GM23338 (cell line): ENCODE measurements at regions not wholly inside any gene's neighbourhood (a gene's known extent, or its start where the extent isn't known, plus 50 kb on each side); places are given as distances from the start of the nearest gene placed in this dataset.

Experiments
- ATAC-seq: fragments of 200-7000 bp; cut with Tn5 transposase; 3 replicates; pipeline ENCODE4 v1.9.1; 2020
- DNase-seq: peaks from one replicate; pipeline ENCODE4 v3.0.0-alpha.2; 2015; ENCODE audit warnings: low spot score
- H2AFZ ChIP-seq: fragments of 200-600 bp; sonication (generic); 2 replicates; pipeline ENCODE4 v1.8.0; 2016; ENCODE audit warnings: antibody characterized with exemption, mild to moderate bottlenecking, moderate library complexity
- H3F3A ChIP-seq: fragments of 200-600 bp; sonication (generic); replicated peaks from 2 replicates; pipeline ENCODE4 v1.8.0; 2017; ENCODE audit warnings: antibody characterized with exemption, mixed run types, low read depth
- H3K27ac ChIP-seq: fragments of 200-600 bp; sonication (generic); 2 replicates; pipeline ENCODE4 v1.6.1; 2016; ENCODE audit warnings: low read depth
- H3K27me3 ChIP-seq: fragments of 200-600 bp; sonication (generic); 2 replicates; pipeline ENCODE4 v1.8.0; 2016; ENCODE audit warnings: mild to moderate bottlenecking, mixed run types, moderate library complexity; ENCODE audit not compliant: insufficient read depth
- H3K36me3 ChIP-seq: fragments of 200-600 bp; sonication (generic); 2 replicates; pipeline ENCODE4 v1.8.0; 2016; ENCODE audit warnings: mild to moderate bottlenecking; ENCODE audit not compliant: insufficient read depth
- H3K4me1 ChIP-seq: fragments of 200-600 bp; sonication (generic); 2 replicates; pipeline ENCODE4 v1.8.0; 2016; ENCODE audit warnings: mild to moderate bottlenecking, moderate library complexity; ENCODE audit not compliant: insufficient read depth
- H3K4me2 ChIP-seq: fragments of 200-600 bp; sonication (generic); 2 replicates; pipeline ENCODE4 v1.7.1; 2017; ENCODE audit warnings: mixed run types
- H3K4me3 ChIP-seq: fragments of 200-600 bp; sonication (generic); 2 replicates; pipeline ENCODE4 v1.6.1; 2016; ENCODE audit warnings: mixed run types
- H3K79me2 ChIP-seq: fragments of 200-600 bp; sonication (generic); replicated peaks from 2 replicates; pipeline ENCODE4 v1.8.0; 2017; ENCODE audit warnings: mild to moderate bottlenecking; ENCODE audit not compliant: insufficient read depth
- H3K9me2 ChIP-seq: fragments of 200-600 bp; sonication (generic); 2 replicates; pipeline ENCODE4 v1.8.0; 2017; ENCODE audit not compliant: insufficient read depth
- H4K20me1 ChIP-seq: fragments of 200-600 bp; sonication (generic); replicated peaks from 2 replicates; pipeline ENCODE4 v1.8.0; 2017; ENCODE audit warnings: mild to moderate bottlenecking; ENCODE audit not compliant: insufficient read depth
- H3K27ac Mint-ChIP-seq: 2 replicates; pipeline ENCODE4 v1.8.0; 2020; ENCODE audit warnings: inconsistent platforms, mild to moderate bottlenecking, moderate library complexity, mixed read lengths
- H3K27me3 Mint-ChIP-seq: 3 replicates; pipeline ENCODE4 v1.8.0; 2022; ENCODE audit warnings: low read depth, mild to moderate bottlenecking, moderate library complexity, mixed read lengths, inconsistent platforms; ENCODE audit not compliant: insufficient read depth, poor library complexity
- H3K36me3 Mint-ChIP-seq: 3 replicates; pipeline ENCODE4 v1.8.0; 2021; ENCODE audit warnings: low read depth, mild to moderate bottlenecking, inconsistent platforms, moderate library complexity, mixed read lengths
- H3K4me1 Mint-ChIP-seq: 3 replicates; pipeline ENCODE4 v1.8.0; 2020; ENCODE audit warnings: mild to moderate bottlenecking, inconsistent platforms, mixed read lengths
- H3K4me3 Mint-ChIP-seq: 3 replicates; pipeline ENCODE4 v1.8.0; 2021; ENCODE audit warnings: moderate library complexity, mild to moderate bottlenecking, inconsistent platforms, mixed read lengths
- H3K9me3 Mint-ChIP-seq: 3 replicates; pipeline ENCODE4 v1.8.0; 2020; ENCODE audit warnings: moderate library complexity, mild to moderate bottlenecking, inconsistent platforms, mixed read lengths
- CREB1 ChIP-seq: fragments of 250-450 bp; sonication (Bioruptor Pico); IDR thresholded peaks from 2 replicates; pipeline ENCODE4 v1.5.0; 2020; ENCODE audit warnings: low read depth, mild to moderate bottlenecking, moderate library complexity
- CTCF ChIP-seq, 2 experiments: fragments of 200-600 bp in 1 of 2; sonication (generic) in 1 of 2; conservative IDR thresholded peaks; 2 replicates each; pipeline versions ENCODE4 v1.5.1 to v1.6.1; 2016 to 2017; ENCODE audit warnings: antibody characterized with exemption in 2 of 2, low read depth in 2 of 2, mild to moderate bottlenecking in 2 of 2, moderate library complexity in 1 of 2
- ETS1 ChIP-seq: IDR thresholded peaks from 2 replicates; pipeline ENCODE4 v1.6.1; 2016; ENCODE audit warnings: antibody characterized with exemption
- EZH2 ChIP-seq: fragments of 200-600 bp; sonication (generic); IDR thresholded peaks from one replicate; pipeline ENCODE4 v1.8.0; 2017; ENCODE audit warnings: antibody characterized with exemption, mild to moderate bottlenecking, low read depth; ENCODE audit not compliant: unreplicated experiment
- EZH2phosphoT487 ChIP-seq: fragments of 200-600 bp; sonication (generic); IDR thresholded peaks from one replicate; pipeline ENCODE4 v1.8.1; 2018; ENCODE audit warnings: antibody characterized with exemption; ENCODE audit not compliant: unreplicated experiment
- JUNB ChIP-seq: IDR thresholded peaks from one replicate; pipeline ENCODE4 v1.6.1; 2016; ENCODE audit warnings: antibody characterized with exemption; ENCODE audit not compliant: unreplicated experiment
- NANOG ChIP-seq: IDR thresholded peaks from 2 replicates; pipeline ENCODE4 v1.6.1; 2016; ENCODE audit warnings: antibody characterized with exemption, borderline replicate concordance
- POLR2AphosphoS5 ChIP-seq: IDR thresholded peaks from 2 replicates; pipeline ENCODE4 v1.6.1; 2016; ENCODE audit warnings: antibody characterized with exemption, low read depth
- REST ChIP-seq: IDR thresholded peaks from one replicate; pipeline ENCODE4 v1.6.1; 2018; ENCODE audit warnings: antibody characterized with exemption; ENCODE audit not compliant: unreplicated experiment
- STAT1 ChIP-seq: IDR thresholded peaks from one replicate; pipeline ENCODE4 v1.6.1; 2016; ENCODE audit warnings: antibody characterized with exemption; ENCODE audit not compliant: unreplicated experiment
- ZNF114 ChIP-seq: fragments of 250-450 bp; sonication (Bioruptor Pico); IDR thresholded peaks from 2 replicates; pipeline ENCODE4 v1.5.0; 2020; ENCODE audit warnings: mild to moderate bottlenecking, moderate library complexity
- ZNF331 ChIP-seq: fragments of 250-450 bp; sonication (Bioruptor Pico); IDR thresholded peaks from 2 replicates; pipeline ENCODE4 v1.5.0; 2020; ENCODE audit warnings: low read depth, mild to moderate bottlenecking, moderate library complexity
- ZNF462 ChIP-seq: fragments of 250-450 bp; sonication (Bioruptor Pico); IDR thresholded peaks from 2 replicates; pipeline ENCODE4 v1.5.0; 2020; ENCODE audit warnings: mild to moderate bottlenecking, moderate library complexity

- Histone ChIP-seq H4K20me1 (no peaks in the 10 kb centered on the region), H3K4me3 (no peak overlapping the region), H3K27ac (no peak overlapping the region), H3K9me2 (no peaks in the 10 kb centered on the region), H3K27me3 (no peaks in the 10 kb centered on the region), H3F3A (no peaks in the 10 kb centered on the region), H3K4me2 (no peak overlapping the region), H3K4me1 (no peaks in the 10 kb centered on the region), H2AFZ (no peak overlapping the region), H3K36me3 (no peaks in the 10 kb centered on the region), H3K79me2 (no peaks in the 10 kb centered on the region)
- H3K4me1 Mint-ChIP-seq: no peaks in the 10 kb centered on the region
- ATAC-seq (no peak), DNase-seq (no peak)
- H3K27ac Mint-ChIP-seq: no peak overlapping the region
- H3K36me3 Mint-ChIP-seq: peaks cover 11% of the 10 kb centered on the region; the same call in 2 of the 3 replicates
- no peak overlapping the region for H3K4me3 Mint-ChIP-seq
- H3K27me3 Mint-ChIP-seq: no peaks in the 10 kb centered on the region
- peaks cover 12% of the 10 kb centered on the region for H3K9me3 Mint-ChIP-seq
- no peak for TF ChIP-seq JUNB
- no peak for TF ChIP-seq EZH2
- no peak for TF ChIP-seq CREB1 (CRISPR knock-in tag)
- no peak for TF ChIP-seq EZH2phosphoT487
- TF ChIP-seq REST: no peak
- TF ChIP-seq ZNF114: no peak
- TF ChIP-seq CTCF (conservative IDR thresholded peaks at IDR 0.05; ENCODE audit: low read depth in 2 of 2): no peak
- TF ChIP-seq ZNF462 (CRISPR knock-in tag): no peak
- TF ChIP-seq POLR2AphosphoS5: no peak
- no peak for TF ChIP-seq ETS1
- no peak for TF ChIP-seq NANOG
- TF ChIP-seq STAT1: no peak
- no peak for TF ChIP-seq ZNF331 (CRISPR knock-in tag)
These were observed 2104.5 kb downstream of the MAT2B start for GRCh38 chr5:165609871-165610270.
